ENCODE measurements at regions not wholly inside any gene's neighbourhood (a gene's known extent, or its start where the extent isn't known, plus 50 kb on each side); places are given as distances from the start of the nearest gene placed in this dataset.

- DNase-seq = no peak
Measured at GRCh38 chr14:71203306-71203705, 296.0 kb downstream of the PCNX1 start.

GRCh38 chr14:71204231-71204630, 297.0 kb downstream of the PCNX1 start:
- no peak for DNase-seq

- DNase-seq = no peak
Measured at GRCh38 chr14:71204768-71205167, 297.5 kb downstream of the PCNX1 start.

GRCh38 chr14:71206123-71206522, 298.9 kb downstream of the PCNX1 start:
- no peak for DNase-seq

- DNase-seq = no peak
Measured at GRCh38 chr14:71206766-71207371, 299.6 kb downstream of the PCNX1 start.

- DNase-seq = no peak
Measured at GRCh38 chr14:71208702-71209357, 301.6 kb downstream of the PCNX1 start.

GRCh38 chr14:71209888-71210287, 302.6 kb downstream of the PCNX1 start:
- no peak for DNase-seq

- no peak for DNase-seq
Measured at GRCh38 chr14:71212093-71212492, 304.8 kb downstream of the PCNX1 start.

GRCh38 chr14:71212683-71213107, 305.4 kb downstream of the PCNX1 start:
- DNase-seq = no peak

GRCh38 chr14:71214241-71214640, 307.0 kb downstream of the PCNX1 start:
- DNase-seq = no peak

- no peak for DNase-seq
Measured at GRCh38 chr14:71220462-71220861, 313.2 kb downstream of the PCNX1 start.

GRCh38 chr14:71221119-71221518, 313.9 kb downstream of the PCNX1 start:
- no peak for DNase-seq

GRCh38 chr14:71225113-71225512, 317.9 kb downstream of the PCNX1 start:
- no peak for DNase-seq

GRCh38 chr14:71228711-71229110, 321.5 kb downstream of the PCNX1 start:
- no peak for DNase-seq

GRCh38 chr14:71229875-71230274, 322.6 kb downstream of the PCNX1 start:
- no peak for DNase-seq

GRCh38 chr14:71230897-71231296, 323.6 kb downstream of the PCNX1 start:
- DNase-seq = no peak

GRCh38 chr14:71231521-71232393, 324.5 kb downstream of the PCNX1 start:
- no peak for DNase-seq

- no peak for DNase-seq
Measured at GRCh38 chr14:71232506-71232905, 325.2 kb downstream of the PCNX1 start.

- peak; percentile 28 for DNase-seq
Measured at GRCh38 chr14:71235875-71236274, 328.6 kb downstream of the PCNX1 start.

- DNase-seq = peak; percentile 21
Measured at GRCh38 chr14:71236487-71236886, 329.2 kb downstream of the PCNX1 start.

- no peak for DNase-seq
Measured at GRCh38 chr14:71237556-71237955, 330.3 kb downstream of the PCNX1 start.

- DNase-seq = no peak
Measured at GRCh38 chr14:71238835-71239234, 331.6 kb downstream of the PCNX1 start.

- no peak for DNase-seq
Measured at GRCh38 chr14:71240171-71240570, 332.9 kb downstream of the PCNX1 start.
